ENCODE measurements at regions not wholly inside any gene's neighbourhood (a gene's known extent, or its start where the extent isn't known, plus 50 kb on each side); places are given as distances from the start of the nearest gene placed in this dataset.

DNA sequence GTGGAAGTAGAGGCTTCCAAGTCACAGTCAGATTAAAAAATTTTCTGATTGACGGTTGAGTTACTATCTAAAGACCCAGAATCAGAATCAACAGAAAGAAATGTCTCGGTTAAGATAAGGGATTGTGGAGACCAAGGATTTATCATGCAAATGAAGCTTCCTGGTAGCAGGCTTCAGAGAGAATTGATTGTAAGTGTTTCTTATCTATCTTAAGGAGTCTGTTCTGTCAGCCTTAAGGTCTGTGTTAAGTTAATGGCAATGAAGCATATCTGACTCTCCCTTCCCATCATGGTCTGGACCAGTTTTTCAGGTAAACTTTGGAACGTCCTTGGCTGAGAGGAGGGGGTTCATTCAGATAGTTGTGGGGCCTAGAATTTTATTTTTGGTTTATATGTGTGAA lies 780.2 kb downstream of the FAM133A start:
- H3K27ac ChIP-seq (ENCODE audit: low read depth, low read length): no peak overlapping the region

DNA sequence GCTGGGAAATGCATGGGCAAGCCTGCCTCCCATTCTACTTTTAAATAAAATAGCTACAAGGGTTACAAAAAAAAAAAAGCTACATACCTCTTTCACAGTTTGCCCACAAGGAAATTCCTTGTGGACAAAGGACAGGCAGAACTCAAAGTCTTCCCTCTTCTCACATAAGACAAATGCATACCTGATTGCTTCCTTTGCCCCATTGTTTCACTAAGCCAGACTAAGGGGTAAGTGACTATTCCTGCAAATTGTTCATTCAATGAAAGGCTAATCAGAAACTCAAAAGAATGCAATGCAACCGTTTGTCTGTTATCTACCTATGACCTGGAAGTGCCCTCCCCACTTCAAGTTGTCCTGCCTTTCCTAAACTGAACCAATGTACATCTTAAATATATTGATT lies 780.6 kb downstream of the FAM133A start:
- Histone ChIP-seq H3K4me1 (ENCODE audit: control insufficient read depth, low read length) (no peaks in the 10 kb centered on the region), H3F3A (ENCODE audit: control insufficient read depth, insufficient read depth) (no peaks in the 10 kb centered on the region), H3K36me3 (ENCODE audit: control insufficient read depth, low read length) (no peaks in the 10 kb centered on the region), H3K9me3 (ENCODE audit: control insufficient read depth, insufficient read depth, low read length) (no peaks in the 10 kb centered on the region), H3K9me2 (replicated peaks; ENCODE audit: control insufficient read depth, low read length) (no peaks in the 10 kb centered on the region), H3K27ac (ENCODE audit: low read depth, low read length) (no peak overlapping the region), H3K79me2 (ENCODE audit: control insufficient read depth, low read length) (no peaks in the 10 kb centered on the region), H3K27me3 (ENCODE audit: control insufficient read depth, low read length) (no peaks in the 10 kb centered on the region), H3K4me3 (ENCODE audit: low read length) (no peak overlapping the region), H3K4me2 (ENCODE audit: low read length) (no peak overlapping the region), H4K20me1 (ENCODE audit: control insufficient read depth, insufficient read depth, low read depth, low read length) (no peaks in the 10 kb centered on the region)
- no peak for TF ChIP-seq EZH2phosphoT487 (IDR thresholded peaks at IDR 0.05; ENCODE audit: borderline replicate concordance, low read length)
- TF ChIP-seq, protein P1, sequence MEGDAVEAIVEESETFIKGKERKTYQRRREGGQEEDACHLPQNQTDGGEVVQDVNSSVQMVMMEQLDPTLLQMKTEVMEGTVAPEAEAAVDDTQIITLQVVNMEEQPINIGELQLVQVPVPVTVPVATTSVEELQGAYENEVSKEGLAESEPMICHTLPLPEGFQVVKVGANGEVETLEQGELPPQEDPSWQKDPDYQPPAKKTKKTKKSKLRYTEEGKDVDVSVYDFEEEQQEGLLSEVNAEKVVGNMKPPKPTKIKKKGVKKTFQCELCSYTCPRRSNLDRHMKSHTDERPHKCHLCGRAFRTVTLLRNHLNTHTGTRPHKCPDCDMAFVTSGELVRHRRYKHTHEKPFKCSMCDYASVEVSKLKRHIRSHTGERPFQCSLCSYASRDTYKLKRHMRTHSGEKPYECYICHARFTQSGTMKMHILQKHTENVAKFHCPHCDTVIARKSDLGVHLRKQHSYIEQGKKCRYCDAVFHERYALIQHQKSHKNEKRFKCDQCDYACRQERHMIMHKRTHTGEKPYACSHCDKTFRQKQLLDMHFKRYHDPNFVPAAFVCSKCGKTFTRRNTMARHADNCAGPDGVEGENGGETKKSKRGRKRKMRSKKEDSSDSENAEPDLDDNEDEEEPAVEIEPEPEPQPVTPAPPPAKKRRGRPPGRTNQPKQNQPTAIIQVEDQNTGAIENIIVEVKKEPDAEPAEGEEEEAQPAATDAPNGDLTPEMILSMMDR (IDR thresholded peaks at IDR 0.05; ENCODE audit: low read depth, low read length, poor library complexity, severe bottlenecking): no peak

More for the DNA sequence above, 780.2 kb downstream of the FAM133A start:
- Histone ChIP-seq H3K9me3 (ENCODE audit: control insufficient read depth, insufficient read depth, low read length) (no peaks in the 10 kb centered on the region), H4K20me1 (ENCODE audit: control insufficient read depth, insufficient read depth, low read depth, low read length) (no peaks in the 10 kb centered on the region), H3K9me2 (replicated peaks; ENCODE audit: control insufficient read depth, low read length) (no peaks in the 10 kb centered on the region), H3K79me2 (ENCODE audit: control insufficient read depth, low read length) (no peaks in the 10 kb centered on the region), H3K36me3 (ENCODE audit: control insufficient read depth, low read length) (no peaks in the 10 kb centered on the region), H3K27me3 (ENCODE audit: control insufficient read depth, low read length) (no peaks in the 10 kb centered on the region), H3K4me3 (ENCODE audit: low read length) (no peak overlapping the region), H3K4me2 (ENCODE audit: low read length) (no peak overlapping the region), H3K4me1 (ENCODE audit: control insufficient read depth, low read length) (no peaks in the 10 kb centered on the region), H3F3A (ENCODE audit: control insufficient read depth, insufficient read depth) (no peaks in the 10 kb centered on the region)
- no peak for TF ChIP-seq EZH2phosphoT487 (IDR thresholded peaks at IDR 0.05; ENCODE audit: borderline replicate concordance, low read length)
- TF ChIP-seq, protein P1 (IDR thresholded peaks at IDR 0.05; ENCODE audit: low read depth, low read length, poor library complexity, severe bottlenecking): no peak

DNA sequence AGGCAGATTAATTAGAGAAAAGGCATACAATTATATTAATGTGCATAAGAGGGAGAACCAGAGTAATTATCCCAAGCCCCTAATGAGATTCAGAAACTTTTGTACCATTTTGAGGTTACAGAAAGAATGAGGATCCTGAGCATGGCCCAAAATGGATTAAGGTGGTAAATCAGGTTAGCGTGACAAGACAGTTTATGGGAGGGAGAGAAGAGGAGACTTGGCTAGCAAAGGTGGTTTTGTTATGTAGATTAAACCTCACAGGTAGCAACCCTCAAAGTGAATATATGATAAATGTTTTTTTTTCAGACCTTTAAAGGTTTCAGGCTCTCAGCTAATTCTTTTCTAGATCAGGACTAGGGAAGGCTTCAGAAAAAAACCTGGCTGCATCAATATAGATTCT lies 781.8 kb downstream of the FAM133A start:
- no peak for TF ChIP-seq EZH2phosphoT487 (IDR thresholded peaks at IDR 0.05; ENCODE audit: borderline replicate concordance, low read length)
- TF ChIP-seq, protein P1 (IDR thresholded peaks at IDR 0.05; ENCODE audit: low read depth, low read length, poor library complexity, severe bottlenecking): no peak
- Histone ChIP-seq H3K27me3 (ENCODE audit: control insufficient read depth, low read length) (no peaks in the 10 kb centered on the region), H3K36me3 (ENCODE audit: control insufficient read depth, low read length) (no peaks in the 10 kb centered on the region), H4K20me1 (ENCODE audit: control insufficient read depth, insufficient read depth, low read depth, low read length) (no peaks in the 10 kb centered on the region), H3K4me1 (ENCODE audit: control insufficient read depth, low read length) (no peaks in the 10 kb centered on the region), H3K4me3 (ENCODE audit: low read length) (no peak overlapping the region), H3K4me2 (ENCODE audit: low read length) (no peak overlapping the region), H3K79me2 (ENCODE audit: control insufficient read depth, low read length) (no peaks in the 10 kb centered on the region), H3K9me3 (ENCODE audit: control insufficient read depth, insufficient read depth, low read length) (no peaks in the 10 kb centered on the region), H3F3A (ENCODE audit: control insufficient read depth, insufficient read depth) (no peaks in the 10 kb centered on the region), H3K9me2 (replicated peaks; ENCODE audit: control insufficient read depth, low read length) (no peaks in the 10 kb centered on the region), H3K27ac (ENCODE audit: low read depth, low read length) (no peak overlapping the region)

DNA sequence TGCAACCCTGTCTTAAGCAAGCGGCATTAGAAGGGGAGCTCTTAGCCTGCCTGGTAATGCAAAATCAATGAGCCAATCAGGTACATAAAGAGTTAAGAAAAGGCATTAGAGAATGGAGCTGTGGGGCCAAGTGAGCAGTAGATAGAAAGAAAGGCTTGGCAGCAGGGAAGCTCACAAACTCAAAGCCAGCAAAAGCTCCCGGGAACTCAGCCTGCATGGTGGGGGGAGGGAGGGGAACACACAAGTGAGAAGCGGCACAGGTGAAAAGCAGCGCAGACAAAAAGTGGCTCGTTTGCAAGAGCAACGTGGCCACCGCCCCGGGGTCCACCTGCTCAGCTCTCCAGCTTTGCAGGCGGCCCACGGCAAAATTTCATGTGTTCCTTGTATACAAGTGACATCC lies 818.5 kb downstream of the FAM133A start:
- Histone ChIP-seq H3K27me3 (ENCODE audit: control insufficient read depth, low read length) (no peaks in the 10 kb centered on the region), H3K9me2 (replicated peaks; ENCODE audit: control insufficient read depth, low read length) (no peaks in the 10 kb centered on the region), H4K20me1 (ENCODE audit: control insufficient read depth, insufficient read depth, low read depth, low read length) (no peaks in the 10 kb centered on the region), H3K4me3 (ENCODE audit: low read length) (no peak overlapping the region), H3K9me3 (ENCODE audit: control insufficient read depth, insufficient read depth, low read length) (no peaks in the 10 kb centered on the region), H3F3A (ENCODE audit: control insufficient read depth, insufficient read depth) (no peaks in the 10 kb centered on the region), H3K36me3 (ENCODE audit: control insufficient read depth, low read length) (no peaks in the 10 kb centered on the region), H3K79me2 (ENCODE audit: control insufficient read depth, low read length) (no peaks in the 10 kb centered on the region), H3K4me1 (ENCODE audit: control insufficient read depth, low read length) (no peaks in the 10 kb centered on the region), H3K4me2 (ENCODE audit: low read length) (no peak overlapping the region), H3K27ac (ENCODE audit: low read depth, low read length) (no peak overlapping the region)
- TF ChIP-seq, protein P1 (IDR thresholded peaks at IDR 0.05; ENCODE audit: low read depth, low read length, poor library complexity, severe bottlenecking): no peak
- TF ChIP-seq EZH2phosphoT487 (IDR thresholded peaks at IDR 0.05; ENCODE audit: borderline replicate concordance, low read length): no peak

Data from DOHH2 (cell line).